GM06990 (cell line): ENCODE measurements at regions not wholly inside any gene's neighbourhood (a gene's known extent, or its start where the extent isn't known, plus 50 kb on each side); places are given as distances from the start of the nearest gene placed in this dataset.

ENCODE experiments used
- DNase-seq: peaks from one replicate; pipeline ENCODE4 v3.0.0-alpha.2; 2011; ENCODE audit not compliant: insufficient read length; ENCODE audit errors: extremely low read depth
- H3K27me3 ChIP-seq: replicated peaks from 2 replicates; pipeline ENCODE4 v1.6.0; 2011; ENCODE audit warnings: low read length; ENCODE audit not compliant: control insufficient read depth, insufficient read depth
- H3K36me3 ChIP-seq: 2 replicates; pipeline ENCODE4 v1.5.1; 2011; ENCODE audit warnings: low read length; ENCODE audit not compliant: control insufficient read depth, insufficient read depth
- H3K4me3 ChIP-seq: replicated peaks from 2 replicates; pipeline ENCODE4 v1.5.1; 2011; ENCODE audit warnings: low read depth, mild to moderate bottlenecking, control low read depth, low read length
- CTCF ChIP-seq: IDR thresholded peaks from 2 replicates; pipeline ENCODE4 v1.5.1; 2011; ENCODE audit warnings: low read length, control low read depth, mild to moderate bottlenecking, inconsistent platforms; ENCODE audit not compliant: insufficient read depth, poor library complexity, severe bottlenecking

GRCh38 chr15:96117270-96117669, 213.2 kb upstream of the NR2F2 start:
- H3K36me3 ChIP-seq, result no peaks in the 10 kb centered on the region
- DNase-seq, result no peak
- no peak for TF ChIP-seq CTCF
- no peaks in the 10 kb centered on the region for H3K27me3 ChIP-seq
- no peak overlapping the region for H3K4me3 ChIP-seq

GRCh38 chr15:96119734-96120133, 210.8 kb upstream of the NR2F2 start:
- DNase-seq, result no peak
- Histone ChIP-seq H3K4me3 (no peak overlapping the region), H3K36me3 (no peaks in the 10 kb centered on the region), H3K27me3 (no peaks in the 10 kb centered on the region)
- TF ChIP-seq CTCF, result no peak

- TF ChIP-seq CTCF, result no peak
- no peak overlapping the region for H3K4me3 ChIP-seq
- H3K36me3 ChIP-seq, result no peaks in the 10 kb centered on the region; the same call in 1 of the 2 replicates
- no peaks in the 10 kb centered on the region for H3K27me3 ChIP-seq
- no peak for DNase-seq
These were observed 209.2 kb upstream of the NR2F2 start for GRCh38 chr15:96121086-96121920.

GRCh38 chr15:96122077-96123027, 208.1 kb upstream of the NR2F2 start:
- DNase-seq, result no peak
- no peak for TF ChIP-seq CTCF
- Histone ChIP-seq H3K36me3 (no peaks in the 10 kb centered on the region; the same call in 1 of the 2 replicates), H3K4me3 (no peak overlapping the region), H3K27me3 (no peaks in the 10 kb centered on the region)

- H3K36me3 ChIP-seq, result no peaks in the 10 kb centered on the region; the same call in 1 of the 2 replicates
- no peaks in the 10 kb centered on the region for H3K27me3 ChIP-seq
- no peak for DNase-seq
- no peak for TF ChIP-seq CTCF
- no peak overlapping the region for H3K4me3 ChIP-seq
These were observed 207.5 kb upstream of the NR2F2 start for GRCh38 chr15:96123028-96123400.
